ENCODE measurements at regions not wholly inside any gene's neighbourhood (a gene's known extent, or its start where the extent isn't known, plus 50 kb on each side); places are given as distances from the start of the nearest gene placed in this dataset.

DNA sequence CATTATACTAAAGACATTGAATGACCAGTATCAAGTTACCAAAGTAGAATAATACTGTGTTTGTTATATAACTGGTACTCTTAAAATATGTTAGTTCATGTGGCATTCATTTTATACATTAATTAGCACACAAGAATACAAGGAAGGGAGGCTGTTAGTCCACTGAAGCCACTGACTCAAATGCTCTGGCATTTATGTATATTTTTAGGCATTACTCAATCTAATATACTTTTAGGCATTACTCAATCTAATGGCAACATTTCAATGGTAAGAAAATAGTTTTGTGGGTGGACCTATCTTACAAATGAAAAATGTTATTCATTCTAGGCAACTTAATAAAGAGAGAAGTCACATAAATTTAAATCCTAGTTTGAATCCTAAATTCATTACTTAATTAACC is 874.4 kb upstream of the USP15 start:
- POLR2A ChIA-PET, result no interaction called here
- H3K36me3 ChIP-seq (ENCODE audit: control insufficient read depth in 2 of 2, insufficient read depth in 1 of 2, low read length in 2 of 2), result no peaks in the 10 kb centered on the region
- no peaks in the 10 kb centered on the region for H3K9me3 ChIP-seq (ENCODE audit: control insufficient read depth, insufficient read depth, low read depth, low read length)
- H3K4me1 ChIP-seq (ENCODE audit: control insufficient read depth, insufficient read depth, low read length), result no peaks in the 10 kb centered on the region
- CTCF ChIA-PET, result no interaction called here
- no peak overlapping the region for H3K4me3 ChIP-seq (ENCODE audit: low read depth, low read length)
- TF ChIP-seq HOXA7 (CRISPR knock-in tag; IDR thresholded peaks at IDR 0.05; ENCODE audit: borderline replicate concordance) (no peak), ZNF549 (tag by site-specific recombination; IDR thresholded peaks at IDR 0.05) (no peak), SP7 (tag by site-specific recombination; IDR thresholded peaks at IDR 0.05) (no peak), KLF16 (tag by site-specific recombination; IDR thresholded peaks at IDR 0.05) (no peak), ZNF561 (tag by site-specific recombination; IDR thresholded peaks at IDR 0.05; ENCODE audit: borderline replicate concordance) (no peak), ZNF10 (tag by site-specific recombination; IDR thresholded peaks at IDR 0.05) (no peak), ZNF341 (tag by site-specific recombination; IDR thresholded peaks at IDR 0.05; ENCODE audit: low read depth) (no peak), ZNF140 (tag by site-specific recombination; IDR thresholded peaks at IDR 0.05) (no peak), ZNF510 (tag by site-specific recombination; IDR thresholded peaks at IDR 0.05; ENCODE audit: insufficient replicate concordance) (no peak), ZNF335 (tag by site-specific recombination; conservative IDR thresholded peaks at IDR 0.05) (no peak), GLI2 (tag by site-specific recombination; IDR thresholded peaks at IDR 0.05; ENCODE audit: borderline replicate concordance, low read depth) (no peak), ZNF138 (tag by site-specific recombination; IDR thresholded peaks at IDR 0.05; ENCODE audit: borderline replicate concordance) (no peak), WT1 (tag by site-specific recombination; IDR thresholded peaks at IDR 0.05) (no peak)
- TF ChIP-seq, protein P1, sequence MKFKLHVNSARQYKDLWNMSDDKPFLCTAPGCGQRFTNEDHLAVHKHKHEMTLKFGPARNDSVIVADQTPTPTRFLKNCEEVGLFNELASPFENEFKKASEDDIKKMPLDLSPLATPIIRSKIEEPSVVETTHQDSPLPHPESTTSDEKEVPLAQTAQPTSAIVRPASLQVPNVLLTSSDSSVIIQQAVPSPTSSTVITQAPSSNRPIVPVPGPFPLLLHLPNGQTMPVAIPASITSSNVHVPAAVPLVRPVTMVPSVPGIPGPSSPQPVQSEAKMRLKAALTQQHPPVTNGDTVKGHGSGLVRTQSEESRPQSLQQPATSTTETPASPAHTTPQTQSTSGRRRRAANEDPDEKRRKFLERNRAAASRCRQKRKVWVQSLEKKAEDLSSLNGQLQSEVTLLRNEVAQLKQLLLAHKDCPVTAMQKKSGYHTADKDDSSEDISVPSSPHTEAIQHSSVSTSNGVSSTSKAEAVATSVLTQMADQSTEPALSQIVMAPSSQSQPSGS (tag by site-specific recombination; IDR thresholded peaks at IDR 0.05; ENCODE audit: low read depth), result no peak
- H3K27ac ChIP-seq (ENCODE audit: extremely low read depth, low read depth, low read length), result no peak overlapping the region

DNA sequence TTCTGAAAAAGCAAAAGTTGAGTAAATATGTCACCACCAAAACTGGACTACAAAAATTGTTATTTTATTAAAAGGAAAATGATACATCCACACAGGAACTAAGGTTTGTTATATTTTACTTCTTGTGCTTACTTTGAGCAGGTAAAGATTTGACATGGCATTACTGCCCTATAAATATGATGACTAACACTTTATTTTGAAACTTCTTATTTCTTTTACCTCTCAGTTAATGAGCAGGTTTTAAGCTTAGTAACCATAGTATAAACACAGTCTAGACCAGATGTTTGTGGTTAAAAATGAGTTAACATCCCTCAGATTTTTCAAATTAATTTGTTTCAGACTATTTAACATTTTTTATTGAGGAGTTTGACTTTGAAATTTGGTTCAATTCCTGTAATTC is 862.5 kb upstream of the USP15 start:
- ChIA-PET POLR2A (no interaction called here), CTCF (no interaction called here)
- Histone ChIP-seq H3K27ac (ENCODE audit: extremely low read depth, low read depth, low read length) (no peak overlapping the region), H3K4me3 (ENCODE audit: low read depth, low read length) (no peak overlapping the region), H3K4me1 (ENCODE audit: control insufficient read depth, insufficient read depth, low read length) (no peaks in the 10 kb centered on the region), H3K36me3 (ENCODE audit: control insufficient read depth in 2 of 2, insufficient read depth in 1 of 2, low read length in 2 of 2) (no peaks in the 10 kb centered on the region), H3K9me3 (ENCODE audit: control insufficient read depth, insufficient read depth, low read depth, low read length) (no peaks in the 10 kb centered on the region)
- TF ChIP-seq, protein P2, sequence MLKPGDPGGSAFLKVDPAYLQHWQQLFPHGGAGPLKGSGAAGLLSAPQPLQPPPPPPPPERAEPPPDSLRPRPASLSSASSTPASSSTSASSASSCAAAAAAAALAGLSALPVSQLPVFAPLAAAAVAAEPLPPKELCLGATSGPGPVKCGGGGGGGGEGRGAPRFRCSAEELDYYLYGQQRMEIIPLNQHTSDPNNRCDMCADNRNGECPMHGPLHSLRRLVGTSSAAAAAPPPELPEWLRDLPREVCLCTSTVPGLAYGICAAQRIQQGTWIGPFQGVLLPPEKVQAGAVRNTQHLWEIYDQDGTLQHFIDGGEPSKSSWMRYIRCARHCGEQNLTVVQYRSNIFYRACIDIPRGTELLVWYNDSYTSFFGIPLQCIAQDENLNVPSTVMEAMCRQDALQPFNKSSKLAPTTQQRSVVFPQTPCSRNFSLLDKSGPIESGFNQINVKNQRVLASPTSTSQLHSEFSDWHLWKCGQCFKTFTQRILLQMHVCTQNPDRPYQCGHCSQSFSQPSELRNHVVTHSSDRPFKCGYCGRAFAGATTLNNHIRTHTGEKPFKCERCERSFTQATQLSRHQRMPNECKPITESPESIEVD (tag by site-specific recombination; IDR thresholded peaks at IDR 0.05), result no peak
- TF ChIP-seq ZNF777 (tag by site-specific recombination; IDR thresholded peaks at IDR 0.05; ENCODE audit: borderline replicate concordance) (no peak), ZSCAN30 (tag by site-specific recombination; IDR thresholded peaks at IDR 0.05) (no peak), HOXC10 (CRISPR knock-in tag; IDR thresholded peaks at IDR 0.05) (no peak), ZNF792 (tag by site-specific recombination; IDR thresholded peaks at IDR 0.05) (no peak), SCRT2 (tag by site-specific recombination; IDR thresholded peaks at IDR 0.05) (no peak), ZBTB17 (tag by site-specific recombination; IDR thresholded peaks at IDR 0.05) (no peak), ZNF169 (tag by site-specific recombination; IDR thresholded peaks at IDR 0.05) (no peak), ZNF473 (tag by site-specific recombination; IDR thresholded peaks at IDR 0.05) (no peak), ZNF202 (tag by site-specific recombination; IDR thresholded peaks at IDR 0.05; ENCODE audit: borderline replicate concordance) (no peak), ZFP41 (tag by site-specific recombination; IDR thresholded peaks at IDR 0.05; ENCODE audit: borderline replicate concordance) (no peak)
- TF ChIP-seq, protein P3, sequence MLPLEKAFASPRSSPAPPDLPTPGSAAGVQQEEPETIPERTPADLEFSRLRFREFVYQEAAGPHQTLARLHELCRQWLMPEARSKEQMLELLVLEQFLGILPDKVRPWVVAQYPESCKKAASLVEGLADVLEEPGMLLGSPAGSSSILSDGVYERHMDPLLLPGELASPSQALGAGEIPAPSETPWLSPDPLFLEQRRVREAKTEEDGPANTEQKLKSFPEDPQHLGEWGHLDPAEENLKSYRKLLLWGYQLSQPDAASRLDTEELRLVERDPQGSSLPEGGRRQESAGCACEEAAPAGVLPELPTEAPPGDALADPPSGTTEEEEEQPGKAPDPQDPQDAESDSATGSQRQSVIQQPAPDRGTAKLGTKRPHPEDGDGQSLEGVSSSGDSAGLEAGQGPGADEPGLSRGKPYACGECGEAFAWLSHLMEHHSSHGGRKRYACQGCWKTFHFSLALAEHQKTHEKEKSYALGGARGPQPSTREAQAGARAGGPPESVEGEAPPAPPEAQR (tag by site-specific recombination; IDR thresholded peaks at IDR 0.05), result no peak
- TF ChIP-seq, protein P4, sequence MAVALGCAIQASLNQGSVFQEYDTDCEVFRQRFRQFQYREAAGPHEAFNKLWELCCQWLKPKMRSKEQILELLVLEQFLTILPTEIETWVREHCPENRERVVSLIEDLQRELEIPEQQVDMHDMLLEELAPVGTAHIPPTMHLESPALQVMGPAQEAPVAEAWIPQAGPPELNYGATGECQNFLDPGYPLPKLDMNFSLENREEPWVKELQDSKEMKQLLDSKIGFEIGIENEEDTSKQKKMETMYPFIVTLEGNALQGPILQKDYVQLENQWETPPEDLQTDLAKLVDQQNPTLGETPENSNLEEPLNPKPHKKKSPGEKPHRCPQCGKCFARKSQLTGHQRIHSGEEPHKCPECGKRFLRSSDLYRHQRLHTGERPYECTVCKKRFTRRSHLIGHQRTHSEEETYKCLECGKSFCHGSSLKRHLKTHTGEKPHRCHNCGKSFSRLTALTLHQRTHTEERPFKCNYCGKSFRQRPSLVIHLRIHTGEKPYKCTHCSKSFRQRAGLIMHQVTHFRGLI (tag by site-specific recombination; IDR thresholded peaks at IDR 0.05), result no peak

Data from HEK293 (cell line).